CD14-positive monocyte (primary cell): ENCODE measurements at regions not wholly inside any gene's neighbourhood (a gene's known extent, or its start where the extent isn't known, plus 50 kb on each side); places are given as distances from the start of the nearest gene placed in this dataset.

Experiments
- DNase-seq, 3 donors: peaks; one replicate each; pipeline ENCODE4 v3.0.0-alpha.2; 2011 to 2022
- H2AFZ ChIP-seq: 2 replicates; pipeline ENCODE4 v1.6.0; 2012; ENCODE audit warnings: mild to moderate bottlenecking, low read depth, low read length, inconsistent platforms; ENCODE audit not compliant: insufficient read depth, poor library complexity, severe bottlenecking
- H3K27ac ChIP-seq, 2 donors: 1 replicate in 1 of 2; 2 replicates in 1 of 2; pipeline ENCODE4 v1.5.1; 2012 to 2013; ENCODE audit warnings: low read length in 2 of 2, control low read depth in 1 of 2, inconsistent platforms in 1 of 2, low read depth in 1 of 2, mild to moderate bottlenecking in 1 of 2
- H3K27me3 ChIP-seq, 2 donors: one replicate each; pipeline versions ENCODE4 v1.6.0 to v1.6.1; 2011 to 2013; ENCODE audit warnings: low read length in 2 of 2; ENCODE audit not compliant: control insufficient read depth in 2 of 2, insufficient read depth in 2 of 2
- H3K36me3 ChIP-seq, 2 donors: replicated peaks in 1 of 2; 1 replicate in 1 of 2; 2 replicates in 1 of 2; pipeline versions ENCODE4 v1.5.1 to v1.6.1; 2012 to 2013; ENCODE audit warnings: low read length in 2 of 2, control low read depth in 1 of 2, inconsistent platforms in 1 of 2, mild to moderate bottlenecking in 1 of 2; ENCODE audit not compliant: insufficient read depth in 2 of 2, control insufficient read depth in 1 of 2
- H3K4me1 ChIP-seq, 2 donors: 1 replicate in 1 of 2; 2 replicates in 1 of 2; pipeline versions ENCODE4 v1.5.1 to v1.6.1; 2012 to 2013; ENCODE audit warnings: low read length in 2 of 2, control low read depth in 1 of 2, inconsistent platforms in 1 of 2, mild to moderate bottlenecking in 1 of 2, moderate library complexity in 1 of 2; ENCODE audit not compliant: insufficient read depth in 2 of 2, control insufficient read depth in 1 of 2
- H3K4me2 ChIP-seq: replicated peaks from 2 replicates; pipeline ENCODE3; 2012; ENCODE audit warnings: low read length, moderate library complexity, mild to moderate bottlenecking; ENCODE audit not compliant: poor library complexity, severe bottlenecking; ENCODE audit errors: extremely low read depth
- H3K4me3 ChIP-seq, 3 experiments: fragments of 200-600 bp in 1 of 3; sonication (generic) in 1 of 3; replicated peaks in 1 of 3; 1 replicate in 2 of 3; 2 replicates in 1 of 3; pipeline ENCODE4 v1.5.1; 2011 to 2013; ENCODE audit warnings: low read length in 3 of 3, mild to moderate bottlenecking in 3 of 3, control low read depth in 2 of 3, low read depth in 2 of 3, inconsistent platforms in 1 of 3, moderate library complexity in 1 of 3
- H3K79me2 ChIP-seq: 2 replicates; pipeline ENCODE4 v1.6.0; 2012; ENCODE audit warnings: mild to moderate bottlenecking, control low read depth, inconsistent platforms, low read length, moderate library complexity; ENCODE audit not compliant: insufficient read depth
- H3K9ac ChIP-seq: 2 replicates; pipeline ENCODE4 v1.6.0; 2017; ENCODE audit warnings: low read length, mild to moderate bottlenecking; ENCODE audit not compliant: insufficient read depth, poor library complexity, severe bottlenecking
- H3K9me3 ChIP-seq, 2 donors: replicated peaks in 1 of 2; 1 replicate in 1 of 2; 2 replicates in 1 of 2; pipeline versions ENCODE4 v1.5.1 to v1.6.1; 2012 to 2013; ENCODE audit warnings: low read length in 2 of 2, control low read depth in 1 of 2; ENCODE audit not compliant: control insufficient read depth in 1 of 2, insufficient read depth in 1 of 2
- H4K20me1 ChIP-seq: 2 replicates; pipeline ENCODE4 v1.6.0; 2012; ENCODE audit warnings: mild to moderate bottlenecking, low read length, control low read depth, moderate library complexity; ENCODE audit not compliant: insufficient read depth
- H3K27ac Mint-ChIP-seq, 7 donors: one replicate each; pipeline ENCODE4 v1.8.0; 2020; ENCODE audit warnings: mild to moderate bottlenecking in 7 of 7, mixed read lengths in 7 of 7, moderate library complexity in 6 of 7, inconsistent platforms in 2 of 7
- H3K27me3 Mint-ChIP-seq, 3 donors: one replicate each; pipeline ENCODE4 v1.8.0; 2021 to 2022; ENCODE audit warnings: low read depth in 3 of 3, mild to moderate bottlenecking in 3 of 3, mixed read lengths in 3 of 3, moderate library complexity in 3 of 3, inconsistent platforms in 1 of 3
- H3K36me3 Mint-ChIP-seq, 2 donors: one replicate each; pipeline ENCODE4 v1.8.0; 2020; ENCODE audit warnings: mixed read lengths in 2 of 2, inconsistent platforms in 1 of 2, mild to moderate bottlenecking in 1 of 2
- H3K4me1 Mint-ChIP-seq: one replicate; pipeline ENCODE4 v1.8.0; 2020; ENCODE audit warnings: mild to moderate bottlenecking, mixed read lengths
- H3K4me3 Mint-ChIP-seq, 2 donors: one replicate each; pipeline ENCODE4 v1.8.0; 2020; ENCODE audit warnings: mild to moderate bottlenecking in 2 of 2, mixed read lengths in 2 of 2, moderate library complexity in 1 of 2
- H3K9me3 Mint-ChIP-seq, 7 donors: one replicate each; pipeline ENCODE4 v1.8.0; 2020 to 2022; ENCODE audit warnings: mixed read lengths in 7 of 7, mild to moderate bottlenecking in 6 of 7, moderate library complexity in 6 of 7, inconsistent platforms in 2 of 7
- CTCF ChIP-seq: fragments of 200-600 bp; IDR thresholded peaks from one replicate; pipeline ENCODE4 v1.8.0; 2022; ENCODE audit warnings: antibody characterized with exemption, mild to moderate bottlenecking
- WGBS: methylation state at CpG from one replicate; pipeline ENCODE4 v1.1.5; 2013; ENCODE audit warnings: missing lambda C conversion rate; ENCODE audit not compliant: insufficient coverage; 5-methylcytosine and 5-hydroxymethylcytosine counted together
- intact Hi-C, 2 donors: fragments of 100-400 bp; cut with micrococcal nuclease; formaldehyde crosslinking; loops; one replicate each; pipeline versions ENCODE4 v1.15.0 to v1.15.1; 2023

DNA sequence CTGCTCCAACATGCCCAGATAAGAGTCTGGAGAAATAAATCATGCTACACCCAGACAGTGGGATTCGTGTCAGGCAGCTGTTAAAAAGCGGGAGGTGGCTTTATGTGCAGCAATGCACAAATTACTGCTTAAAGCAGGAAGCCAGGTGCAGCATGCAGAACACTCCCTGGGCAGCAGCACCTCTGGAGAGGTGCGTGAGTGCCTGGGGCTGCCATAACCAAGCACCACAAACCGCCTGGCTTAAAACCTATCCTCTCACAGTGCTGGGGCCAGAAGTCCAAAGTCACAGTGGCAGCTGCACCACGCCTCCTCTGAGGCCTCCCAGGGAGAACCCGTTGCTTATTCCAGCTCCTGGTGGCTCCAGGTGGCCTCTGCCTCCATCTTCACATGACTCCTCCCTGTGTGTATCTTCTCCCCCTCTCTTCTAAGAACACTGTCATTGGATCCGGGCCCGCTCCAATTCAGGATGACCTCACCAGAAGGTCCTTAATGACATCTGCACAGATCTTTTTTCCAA lies 115.6 kb downstream of the SIK1 start:
- Histone ChIP-seq H3K27me3 (no peaks in the 10 kb centered on the region), H3K79me2 (no peaks in the 10 kb centered on the region), H3K36me3 (no peaks in the 10 kb centered on the region), H2AFZ (no peak overlapping the region), H3K4me2 (no peak overlapping the region), H3K4me1 (no peaks in the 10 kb centered on the region), H3K4me3 (no peak overlapping the region), H3K9me3 (no peaks in the 10 kb centered on the region), H4K20me1 (no peaks in the 10 kb centered on the region), H3K27ac (no peak overlapping the region), H3K9ac (no peak overlapping the region)
- H3K27ac Mint-ChIP-seq = peak overlapping the region in 1 of 7 donors; percentile 17
- H3K36me3 Mint-ChIP-seq = no peaks in the 10 kb centered on the region
- H3K4me1 Mint-ChIP-seq = no peaks in the 10 kb centered on the region
- TF ChIP-seq CTCF = no peak
- intact Hi-C loops = no loop called here
- no peak overlapping the region for H3K4me3 Mint-ChIP-seq
- WGBS = 91% methylated on average over 7 of the region's 8 CpGs
- H3K27me3 Mint-ChIP-seq = peaks cover 0 to 12% (median 3%) of the 10 kb centered on the region in 3 donors
- no peaks in the 10 kb centered on the region for H3K9me3 Mint-ChIP-seq
- no peak for DNase-seq

DNA sequence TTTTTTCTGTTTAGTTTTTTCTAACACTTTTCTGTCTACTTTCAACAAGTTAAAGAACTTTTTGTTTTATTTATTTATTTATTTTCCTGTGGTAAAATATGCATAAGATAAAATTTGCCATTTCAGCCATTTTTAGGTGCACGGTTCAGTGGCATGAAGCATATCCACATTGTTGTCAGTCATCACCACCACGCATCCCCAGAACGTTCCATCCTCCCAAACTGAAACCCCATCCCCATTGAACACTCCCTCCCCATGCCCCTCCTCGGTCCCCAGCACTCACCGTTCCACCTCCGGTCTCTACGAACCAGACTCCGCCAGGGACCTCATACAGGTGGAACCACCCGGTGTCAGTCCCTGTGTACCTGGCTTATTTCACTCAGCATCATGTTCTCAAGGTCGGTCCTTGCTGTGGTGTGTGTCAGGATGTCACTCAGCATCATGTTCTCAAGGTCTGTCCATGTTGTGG lies 118.1 kb downstream of the SIK1 start:
- DNase-seq = no peak
- H3K36me3 Mint-ChIP-seq = no peaks in the 10 kb centered on the region
- Histone ChIP-seq H3K4me3 (no peak overlapping the region), H3K27me3 (no peaks in the 10 kb centered on the region), H3K9ac (no peak overlapping the region), H3K27ac (no peak overlapping the region), H3K36me3 (no peaks in the 10 kb centered on the region), H2AFZ (no peak overlapping the region), H3K4me1 (no peaks in the 10 kb centered on the region), H3K79me2 (no peaks in the 10 kb centered on the region), H3K4me2 (no peak overlapping the region), H3K9me3 (no peaks in the 10 kb centered on the region), H4K20me1 (no peaks in the 10 kb centered on the region)
- peak overlapping the region in 1 of 7 donors; percentile 37 for H3K27ac Mint-ChIP-seq
- intact Hi-C loops = no loop called here
- WGBS = 90% methylated on average over 10 of the region's 10 CpGs
- H3K9me3 Mint-ChIP-seq = no peaks in the 10 kb centered on the region
- H3K4me1 Mint-ChIP-seq = no peaks in the 10 kb centered on the region
- H3K27me3 Mint-ChIP-seq = peaks cover 2 to 5% (median 5%) of the 10 kb centered on the region in 3 donors
- TF ChIP-seq CTCF = no peak
- H3K4me3 Mint-ChIP-seq = no peak overlapping the region
